ENCODE measurements at regions not wholly inside any gene's neighbourhood (a gene's known extent, or its start where the extent isn't known, plus 50 kb on each side); places are given as distances from the start of the nearest gene placed in this dataset.
"Not testable (repeated sequence)": the region's sequence is repeated elsewhere in the genome, so short reads cannot be mapped to it uniquely, and the experiment has no call there.

DNA sequence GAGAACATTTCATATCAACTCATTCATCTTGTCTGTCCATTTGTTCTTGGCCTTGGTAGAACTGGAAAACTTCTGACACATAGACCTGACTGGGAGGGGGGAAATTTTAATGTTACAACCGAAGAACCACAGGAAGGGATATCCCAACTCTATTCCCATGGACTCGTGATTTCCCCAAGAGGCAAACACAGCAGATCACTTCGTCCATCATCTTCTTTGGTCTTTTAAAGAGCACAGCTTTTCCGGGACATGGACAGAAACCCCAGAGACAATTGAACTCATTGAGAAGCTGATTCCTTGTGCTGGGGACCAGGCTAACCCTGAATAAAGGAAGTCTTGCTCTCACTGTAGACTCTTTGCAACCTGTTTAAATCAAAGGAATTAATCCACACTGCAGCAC is 66.3 kb upstream of the TMEM170B start:
- WGBS (ENCODE audit: insufficient coverage, insufficient read length), result no CpG with 5 or more reads among the region's 4 CpGs
- Histone ChIP-seq H3K4me3 (ENCODE audit: low read length) (no peak overlapping the region), H3K27ac (ENCODE audit: low read length) (no peak overlapping the region), H3K27me3 (ENCODE audit: control insufficient read depth, insufficient read depth, low read length) (no peaks in the 10 kb centered on the region), H3K4me1 (ENCODE audit: control insufficient read depth, insufficient read depth, low read length) (peaks cover 2% of the 10 kb centered on the region; the same call in 1 of the 2 replicates), H3K9me3 (ENCODE audit: control insufficient read depth, insufficient read depth, low read length) (no peaks in the 10 kb centered on the region), H3K36me3 (ENCODE audit: control insufficient read depth, insufficient read depth, low read length) (no peaks in the 10 kb centered on the region)
- DNase-seq (ENCODE audit: low read depth, low spot score), result no peak

DNA sequence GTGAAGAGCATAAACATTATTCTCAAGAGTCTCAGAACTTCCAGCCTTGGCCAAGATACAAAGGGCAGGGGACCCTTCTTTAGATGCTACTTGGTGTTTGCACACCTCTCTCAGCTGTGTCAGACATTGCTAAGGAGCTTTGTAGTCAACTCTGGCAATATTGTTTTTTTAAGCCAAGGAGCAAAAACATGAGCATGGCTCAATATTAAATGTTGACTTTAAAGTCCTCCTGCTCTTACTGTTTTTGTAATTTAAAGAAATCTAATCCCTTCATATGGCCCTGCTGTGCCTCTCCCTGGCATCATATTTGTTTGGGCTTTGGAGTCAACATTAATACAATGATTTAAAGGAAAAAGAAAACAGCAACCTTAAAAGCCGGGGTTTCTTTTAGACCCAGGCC is 67.9 kb upstream of the TMEM170B start:
- Histone ChIP-seq H3K4me3 (ENCODE audit: low read length) (no peak overlapping the region), H3K9me3 (ENCODE audit: control insufficient read depth, insufficient read depth, low read length) (no peaks in the 10 kb centered on the region), H3K4me1 (ENCODE audit: control insufficient read depth, insufficient read depth, low read length) (peaks cover 2% of the 10 kb centered on the region; the same call in 1 of the 2 replicates), H3K36me3 (ENCODE audit: control insufficient read depth, insufficient read depth, low read length) (no peaks in the 10 kb centered on the region), H3K27ac (ENCODE audit: low read length) (no peak overlapping the region), H3K27me3 (ENCODE audit: control insufficient read depth, insufficient read depth, low read length) (no peaks in the 10 kb centered on the region)
- WGBS (ENCODE audit: insufficient coverage, insufficient read length), result no CpG with 5 or more reads among the region's 1 CpG
- no peak for DNase-seq (ENCODE audit: low read depth, low spot score)

DNA sequence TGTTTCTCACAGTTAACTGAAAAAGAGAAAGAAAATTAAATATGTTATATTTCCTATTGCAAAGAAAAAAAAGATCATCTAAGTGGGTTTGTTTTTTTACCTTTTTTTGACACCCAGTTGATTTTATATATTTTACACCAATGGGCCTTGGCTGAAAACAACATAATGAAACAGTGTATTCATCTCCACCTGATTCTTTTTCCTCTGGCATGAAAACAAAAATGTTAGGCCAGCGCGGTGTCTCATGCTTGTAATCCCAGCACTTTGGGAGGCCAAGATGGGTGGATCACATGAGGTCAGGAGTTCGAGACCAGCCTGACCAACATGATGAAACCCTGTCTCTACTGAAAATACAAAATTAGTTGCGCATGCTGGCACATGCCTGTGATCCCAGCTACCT is 69.3 kb upstream of the TMEM170B start:
- H3K4me3 ChIP-seq (ENCODE audit: low read length); H3K36me3 ChIP-seq (ENCODE audit: control insufficient read depth, insufficient read depth, low read length); H3K27me3 ChIP-seq (ENCODE audit: control insufficient read depth, insufficient read depth, low read length); H3K4me1 ChIP-seq (ENCODE audit: control insufficient read depth, insufficient read depth, low read length); H3K9me3 ChIP-seq (ENCODE audit: control insufficient read depth, insufficient read depth, low read length); H3K27ac ChIP-seq (ENCODE audit: low read length); DNase-seq (ENCODE audit: low read depth, low spot score): not testable (repeated sequence)
- WGBS (ENCODE audit: insufficient coverage, insufficient read length), result no CpG with 5 or more reads among the region's 4 CpGs

DNA sequence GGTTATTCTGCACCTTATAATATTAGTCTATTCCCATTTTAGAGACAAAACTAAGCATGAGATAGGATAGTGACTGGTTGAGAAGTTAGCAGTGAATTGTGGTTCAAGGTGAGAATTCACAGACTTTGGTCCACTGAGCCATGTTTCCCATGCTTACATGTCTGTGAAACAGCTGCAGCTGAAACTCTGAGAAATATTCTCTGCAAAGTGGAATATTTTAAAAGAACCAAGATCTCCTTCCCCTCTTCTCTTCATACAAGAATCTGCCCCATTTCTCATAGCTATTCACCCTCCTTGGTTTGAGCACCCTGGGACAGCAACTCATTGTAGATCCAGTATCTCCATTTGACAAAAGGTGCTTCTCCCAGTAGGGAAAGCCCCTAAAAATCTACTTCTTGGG is 70.2 kb upstream of the TMEM170B start:
- H3K4me1 ChIP-seq (ENCODE audit: control insufficient read depth, insufficient read depth, low read length), result peaks cover 2% of the 10 kb centered on the region; the same call in 1 of the 2 replicates
- DNase-seq (ENCODE audit: low read depth, low spot score), result no peak
- H3K27ac ChIP-seq (ENCODE audit: low read length), result no peak overlapping the region

DNA sequence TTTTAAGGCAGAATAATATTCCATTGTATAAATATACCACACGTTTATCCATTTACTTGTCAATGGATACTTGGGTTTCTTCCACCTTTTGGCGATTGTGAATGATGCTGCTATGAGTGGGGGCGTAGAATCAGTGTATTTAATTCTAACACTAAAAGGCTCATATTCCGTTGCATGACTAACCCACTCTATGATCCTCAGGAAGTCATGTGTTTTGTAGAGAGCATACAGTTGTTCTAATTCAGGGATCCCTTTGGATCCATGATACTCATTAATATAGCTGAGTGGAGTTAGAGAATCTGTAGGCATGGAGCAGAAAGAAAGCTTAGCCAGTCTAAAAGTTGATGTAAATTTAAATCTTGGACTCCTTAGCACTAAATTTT is 74.2 kb upstream of the TMEM170B start:
- no CpG with 5 or more reads among the region's 4 CpGs for WGBS (ENCODE audit: insufficient coverage, insufficient read length)
- Histone ChIP-seq H3K4me3 (ENCODE audit: low read length) (no peak overlapping the region), H3K9me3 (ENCODE audit: control insufficient read depth, insufficient read depth, low read length) (no peaks in the 10 kb centered on the region), H3K36me3 (ENCODE audit: control insufficient read depth, insufficient read depth, low read length) (no peaks in the 10 kb centered on the region), H3K4me1 (ENCODE audit: control insufficient read depth, insufficient read depth, low read length) (no peaks in the 10 kb centered on the region), H3K27me3 (ENCODE audit: control insufficient read depth, insufficient read depth, low read length) (no peaks in the 10 kb centered on the region), H3K27ac (ENCODE audit: low read length) (no peak overlapping the region)
- no peak for DNase-seq (ENCODE audit: low read depth, low spot score)

More for the DNA sequence above, 70.2 kb upstream of the TMEM170B start:
- H3K9me3 ChIP-seq (ENCODE audit: control insufficient read depth, insufficient read depth, low read length), result no peaks in the 10 kb centered on the region
- H3K27me3 ChIP-seq (ENCODE audit: control insufficient read depth, insufficient read depth, low read length), result no peaks in the 10 kb centered on the region
- H3K4me3 ChIP-seq (ENCODE audit: low read length), result no peak overlapping the region
- no peaks in the 10 kb centered on the region for H3K36me3 ChIP-seq (ENCODE audit: control insufficient read depth, insufficient read depth, low read length)

DNA sequence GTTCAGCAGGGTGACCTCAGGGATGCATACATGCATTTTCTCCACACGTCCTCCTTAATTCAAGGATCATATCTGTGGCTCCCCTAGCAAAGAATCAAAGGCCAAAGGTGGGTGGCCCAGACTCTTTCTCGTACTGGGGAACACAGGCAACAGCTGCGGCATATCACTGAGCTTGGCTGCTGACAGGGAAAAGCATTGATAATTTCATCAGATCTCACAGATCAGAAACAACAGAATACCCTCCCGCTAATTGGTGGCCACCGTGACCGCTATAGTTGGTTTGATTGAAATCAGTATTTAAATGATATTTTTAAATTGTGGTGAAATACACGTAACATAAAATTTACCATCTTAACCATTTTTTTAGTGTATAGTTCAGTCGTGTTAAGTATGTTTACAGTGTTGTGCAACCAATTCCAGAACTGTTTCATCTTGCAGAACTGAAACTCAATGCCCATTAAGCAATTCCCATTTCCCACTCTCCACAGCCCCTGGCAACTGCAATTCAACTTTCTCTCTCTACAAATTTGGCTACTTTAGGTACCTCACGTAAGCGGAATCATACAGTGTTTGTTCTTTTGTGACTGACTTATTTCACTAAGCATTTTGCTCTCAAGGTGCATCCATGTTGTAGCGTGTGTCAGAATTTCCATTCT is 74.7 kb upstream of the TMEM170B start:
- Histone ChIP-seq H3K9me3 (ENCODE audit: control insufficient read depth, insufficient read depth, low read length) (no peaks in the 10 kb centered on the region), H3K27me3 (ENCODE audit: control insufficient read depth, insufficient read depth, low read length) (no peaks in the 10 kb centered on the region), H3K4me1 (ENCODE audit: control insufficient read depth, insufficient read depth, low read length) (no peaks in the 10 kb centered on the region), H3K27ac (ENCODE audit: low read length) (no peak overlapping the region), H3K4me3 (ENCODE audit: low read length) (no peak overlapping the region), H3K36me3 (ENCODE audit: control insufficient read depth, insufficient read depth, low read length) (no peaks in the 10 kb centered on the region)
- no CpG with 5 or more reads among the region's 11 CpGs for WGBS (ENCODE audit: insufficient coverage, insufficient read length)
- DNase-seq (ENCODE audit: low read depth, low spot score), result no peak

DNA sequence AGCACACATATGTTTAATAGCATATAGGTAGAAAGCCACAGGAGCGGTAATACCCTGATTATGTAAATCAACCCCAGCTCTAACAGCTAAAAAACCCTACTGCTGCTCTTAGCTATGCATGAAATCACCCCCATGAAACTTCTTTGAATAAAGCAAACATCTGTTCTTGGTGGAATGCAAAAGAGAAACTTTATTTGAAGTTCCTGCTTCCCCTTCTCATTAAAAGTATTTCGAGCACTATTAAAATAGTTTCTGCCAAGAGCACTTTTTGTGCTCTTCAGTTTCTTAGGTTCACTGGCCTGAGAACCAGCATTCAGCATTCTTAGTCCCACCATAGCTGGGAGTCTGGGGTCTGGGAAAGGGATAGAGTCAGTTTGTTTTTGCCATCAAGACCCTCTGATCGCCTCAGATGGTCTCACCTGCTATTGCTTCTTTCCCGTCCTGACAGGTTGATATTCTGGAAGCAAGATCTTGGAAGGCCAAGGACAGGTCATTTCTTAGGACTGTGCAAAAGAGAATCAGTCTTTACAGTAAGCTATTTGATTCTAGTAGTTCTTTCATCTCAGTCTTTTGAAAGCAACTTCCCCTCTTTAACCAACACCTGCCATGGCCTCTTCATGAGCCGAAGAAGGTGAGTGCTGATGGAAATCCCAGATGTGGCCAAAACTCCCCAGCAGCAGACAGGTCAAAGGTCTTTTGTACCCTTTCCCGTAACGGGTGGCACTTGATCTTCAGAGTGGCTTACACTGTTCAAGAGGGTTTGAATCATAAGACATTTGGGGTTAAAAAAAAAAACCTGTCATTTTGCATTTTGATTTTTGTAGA is 76.5 kb upstream of the TMEM170B start:
- WGBS (ENCODE audit: insufficient coverage, insufficient read length), result no CpG with 5 or more reads among the region's 7 CpGs
- Histone ChIP-seq H3K4me3 (ENCODE audit: low read length) (no peak overlapping the region), H3K36me3 (ENCODE audit: control insufficient read depth, insufficient read depth, low read length) (no peaks in the 10 kb centered on the region), H3K4me1 (ENCODE audit: control insufficient read depth, insufficient read depth, low read length) (no peaks in the 10 kb centered on the region), H3K27ac (ENCODE audit: low read length) (no peak overlapping the region), H3K9me3 (ENCODE audit: control insufficient read depth, insufficient read depth, low read length) (no peaks in the 10 kb centered on the region), H3K27me3 (ENCODE audit: control insufficient read depth, insufficient read depth, low read length) (no peaks in the 10 kb centered on the region)
- no peak for DNase-seq (ENCODE audit: low read depth, low spot score)

DNA sequence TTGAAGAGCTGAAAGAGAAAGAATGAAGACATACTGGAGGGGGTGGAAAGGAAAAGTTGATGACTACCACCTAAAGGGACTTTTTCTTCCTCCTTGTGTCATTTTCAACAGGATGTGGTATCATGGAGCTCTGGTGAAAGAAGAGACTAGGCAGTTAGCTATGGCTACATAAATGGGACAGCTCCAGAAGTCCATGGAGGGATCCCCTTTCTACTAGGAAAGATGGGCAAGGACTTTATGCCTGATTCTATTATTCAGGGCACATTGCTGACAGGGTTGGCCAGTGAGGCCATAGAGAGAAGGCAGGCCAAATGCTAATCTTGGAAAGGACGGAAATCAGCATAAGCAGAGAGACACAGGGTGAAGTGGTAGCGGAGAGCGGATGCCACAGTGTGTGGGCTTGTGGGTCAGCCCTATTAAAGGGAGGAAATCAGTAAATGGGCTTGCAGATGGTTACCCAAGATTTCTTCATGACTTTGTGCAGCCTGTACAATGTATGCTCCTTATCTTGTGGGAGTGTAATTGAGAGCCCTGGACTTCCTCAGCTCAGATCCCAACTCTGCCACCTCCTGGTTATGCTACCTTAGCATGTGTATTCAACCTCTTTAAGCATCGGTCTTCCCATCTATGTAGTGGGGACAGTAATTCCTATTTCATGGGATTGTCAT is 77.4 kb upstream of the TMEM170B start:
- H3K9me3 ChIP-seq (ENCODE audit: control insufficient read depth, insufficient read depth, low read length), result no peaks in the 10 kb centered on the region
- H3K4me1 ChIP-seq (ENCODE audit: control insufficient read depth, insufficient read depth, low read length), result no peaks in the 10 kb centered on the region
- no peak overlapping the region for H3K4me3 ChIP-seq (ENCODE audit: low read length)
- H3K36me3 ChIP-seq (ENCODE audit: control insufficient read depth, insufficient read depth, low read length), result no peaks in the 10 kb centered on the region
- WGBS (ENCODE audit: insufficient coverage, insufficient read length), result no CpG with 5 or more reads among the region's 4 CpGs
- no peaks in the 10 kb centered on the region for H3K27me3 ChIP-seq (ENCODE audit: control insufficient read depth, insufficient read depth, low read length)
- H3K27ac ChIP-seq (ENCODE audit: low read length), result no peak overlapping the region
- DNase-seq (ENCODE audit: low read depth, low spot score), result no peak

DNA sequence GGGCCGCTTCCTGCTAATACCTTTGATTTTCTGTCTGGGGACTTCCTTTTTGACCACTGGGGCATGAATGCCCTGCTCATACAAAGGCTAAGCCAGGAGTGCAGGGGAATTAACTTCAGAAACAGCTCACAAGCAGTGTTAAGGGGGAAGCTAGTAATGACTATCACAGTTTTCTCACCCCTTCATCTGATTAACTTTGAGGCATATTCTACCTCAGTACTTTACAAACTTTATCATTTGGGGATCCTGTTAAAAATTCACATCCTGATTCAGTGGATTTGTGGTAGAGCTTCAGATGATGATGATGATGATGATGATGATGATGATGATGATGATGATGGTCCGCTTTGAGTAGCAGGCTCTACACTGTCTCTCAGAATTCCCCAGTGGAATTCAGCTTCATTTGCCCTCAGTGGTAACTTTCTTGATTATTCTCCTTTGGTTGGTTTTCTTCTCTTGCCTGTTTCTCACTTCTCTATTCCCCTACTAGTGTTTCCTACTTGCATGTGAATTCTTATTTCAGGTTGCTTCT is 78.4 kb upstream of the TMEM170B start:
- Histone ChIP-seq H3K4me1 (ENCODE audit: control insufficient read depth, insufficient read depth, low read length) (no peaks in the 10 kb centered on the region), H3K9me3 (ENCODE audit: control insufficient read depth, insufficient read depth, low read length) (no peaks in the 10 kb centered on the region), H3K36me3 (ENCODE audit: control insufficient read depth, insufficient read depth, low read length) (no peaks in the 10 kb centered on the region), H3K27me3 (ENCODE audit: control insufficient read depth, insufficient read depth, low read length) (no peaks in the 10 kb centered on the region), H3K4me3 (ENCODE audit: low read length) (no peak overlapping the region), H3K27ac (ENCODE audit: low read length) (no peak overlapping the region)
- no peak for DNase-seq (ENCODE audit: low read depth, low spot score)
- WGBS (ENCODE audit: insufficient coverage, insufficient read length), result no CpG with 5 or more reads among the region's 2 CpGs

DNA sequence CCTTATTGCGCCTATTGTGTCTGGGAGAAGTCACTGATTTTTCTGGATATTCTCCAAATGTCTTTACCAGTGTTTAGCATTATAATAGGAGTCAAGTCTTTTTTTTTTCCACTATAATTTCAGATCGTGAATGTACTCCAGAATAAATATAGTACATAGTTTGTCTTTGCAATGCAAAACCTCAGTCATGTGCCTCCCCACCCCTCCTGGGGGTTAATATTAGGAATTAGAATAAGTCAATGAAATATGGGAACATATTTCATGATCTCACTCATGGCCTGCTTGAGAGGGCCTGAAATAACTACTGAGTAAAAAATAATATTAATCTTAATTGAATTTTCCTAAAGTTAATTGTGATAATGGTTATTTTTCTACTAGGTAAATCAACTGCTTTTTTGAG is 79.0 kb upstream of the TMEM170B start:
- H3K4me3 ChIP-seq (ENCODE audit: low read length), result no peak overlapping the region
- WGBS (ENCODE audit: insufficient coverage, insufficient read length), result no CpG with 5 or more reads among the region's 2 CpGs
- H3K9me3 ChIP-seq (ENCODE audit: control insufficient read depth, insufficient read depth, low read length), result no peaks in the 10 kb centered on the region
- H3K27me3 ChIP-seq (ENCODE audit: control insufficient read depth, insufficient read depth, low read length), result no peaks in the 10 kb centered on the region
- DNase-seq (ENCODE audit: low read depth, low spot score), result no peak
- no peak overlapping the region for H3K27ac ChIP-seq (ENCODE audit: low read length)
- H3K4me1 ChIP-seq (ENCODE audit: control insufficient read depth, insufficient read depth, low read length), result no peaks in the 10 kb centered on the region
- no peaks in the 10 kb centered on the region for H3K36me3 ChIP-seq (ENCODE audit: control insufficient read depth, insufficient read depth, low read length)

Data from iPS DF 6.9 (cell line).